GM12878 (cell line): ENCODE measurements at regions not wholly inside any gene's neighbourhood (a gene's known extent, or its start where the extent isn't known, plus 50 kb on each side); places are given as distances from the start of the nearest gene placed in this dataset.

Experiments used
- ATAC-seq: fragments of 200-7000 bp; cut with Tn5 transposase; 3 replicates; pipeline ENCODE4 v1.9.1; 2020; ENCODE audit warnings: mild to moderate bottlenecking, moderate library complexity
- BruUV-seq: library from RNA; stranded (reverse); fragments of 400-500 nt; replicated peaks from 2 replicates; lab custom pipeline; 2021; lab: Mats Ljungman, UMichigan
- CTCF ChIA-PET: fragments of 300-600 bp; sonication (Branson Sonifier 250); formaldehyde crosslinking; extraction: SDS; loops from one replicate; lab custom pipeline; 2021; ENCODE audit warnings: inconsistent platforms; lab: Yijun Ruan, JAX
- POLR2A ChIA-PET: fragments of 350-600 bp; formaldehyde crosslinking; extraction: SDS; loops from one replicate; lab custom pipeline; 2021; ENCODE audit warnings: inconsistent platforms; lab: Charles Lee
- RAD21 ChIA-PET: fragments of 300-600 bp; sonication (Branson Sonifier 250); formaldehyde crosslinking; loops from one replicate; lab custom pipeline; 2023; ENCODE audit warnings: antibody characterized with exemption; ENCODE audit not compliant: unreplicated experiment; lab: Charles Lee
- SMC1A ChIA-PET: fragments of 300-600 bp; sonication (Branson Sonifier 250); formaldehyde crosslinking; loops from one replicate; lab custom pipeline; 2023; ENCODE audit not compliant: unreplicated experiment, uncharacterized antibody; lab: Charles Lee
- DNase-seq: peaks from one replicate; pipeline ENCODE4 v3.0.0-alpha.2; 2011; ENCODE audit warnings: low read depth, low spot score
- FAIRE-seq: peaks from 3 replicates; lab custom pipeline; 2011; peaks lifted over from hg19 to GRCh38; lab: Jason Lieb, UNC
- H2AFZ ChIP-seq: 2 replicates; pipeline ENCODE4 v1.6.0; 2011; ENCODE audit warnings: low read depth, low read length, control low read depth; ENCODE audit not compliant: control insufficient read depth
- H3K27ac ChIP-seq: 2 replicates; pipeline ENCODE4 v1.5.1; 2011; ENCODE audit warnings: control low read depth; ENCODE audit not compliant: control insufficient read depth, insufficient read depth
- H3K27me3 ChIP-seq, 2 experiments: replicated peaks in 1 of 2; 2 replicates each; pipeline versions ENCODE4 v1.6.0 to v1.6.1; 2011; ENCODE audit warnings: low read length in 1 of 2; ENCODE audit not compliant: control insufficient read depth in 2 of 2, insufficient read depth in 2 of 2
- H3K36me3 ChIP-seq, 2 experiments: 2 replicates each; pipeline ENCODE4 v1.5.1; 2011; ENCODE audit warnings: low read length in 1 of 2; ENCODE audit not compliant: control insufficient read depth in 2 of 2, insufficient read depth in 2 of 2
- H3K4me1 ChIP-seq: 2 replicates; pipeline ENCODE4 v1.6.1; 2011; ENCODE audit warnings: mild to moderate bottlenecking, low read length, moderate library complexity, mixed read lengths; ENCODE audit not compliant: control insufficient read depth, insufficient read depth
- H3K4me2 ChIP-seq: 2 replicates; pipeline ENCODE4 v1.6.0; 2011; ENCODE audit warnings: control low read depth; ENCODE audit not compliant: control insufficient read depth, insufficient read depth
- H3K4me3 ChIP-seq: fragments of 200-600 bp; sonication (generic); 2 replicates; pipeline ENCODE4 v1.5.1; 2016
- H3K79me2 ChIP-seq: 2 replicates; pipeline ENCODE4 v1.6.0; 2011; ENCODE audit warnings: low read length; ENCODE audit not compliant: control insufficient read depth, insufficient read depth
- H3K9ac ChIP-seq: 2 replicates; pipeline ENCODE4 v1.8.0; 2011; ENCODE audit warnings: low read length, control low read depth, mixed read lengths; ENCODE audit not compliant: control insufficient read depth, insufficient read depth
- H3K9me3 ChIP-seq: replicated peaks from 3 replicates; pipeline ENCODE4 v1.5.1; 2011; ENCODE audit warnings: mild to moderate bottlenecking, low read length; ENCODE audit not compliant: control insufficient read depth, insufficient read depth
- H4K20me1 ChIP-seq: 2 replicates; pipeline ENCODE4 v1.6.0; 2011; ENCODE audit not compliant: control insufficient read depth, insufficient read depth
- BHLHE40 ChIP-seq, 2 experiments: fragments of 450-650 bp in 1 of 2; IDR thresholded peaks; 2 replicates each; pipeline ENCODE4 v1.6.1; 2011 to 2017; ENCODE audit warnings: low read depth in 2 of 2, borderline replicate concordance in 1 of 2, improper control_type of control experiment in 1 of 2, low read length in 1 of 2, mild to moderate bottlenecking in 1 of 2
- CUX1 ChIP-seq: IDR thresholded peaks from 2 replicates; pipeline ENCODE4 v1.6.1; 2012; ENCODE audit warnings: improper control_type of control experiment, low read depth, low read length; ENCODE audit not compliant: insufficient replicate concordance
- LARP7 ChIP-seq: fragments of 450-650 bp; IDR thresholded peaks from 2 replicates; pipeline ENCODE4 v1.6.1; 2017; ENCODE audit warnings: mild to moderate bottlenecking
- NFIC ChIP-seq: IDR thresholded peaks from 2 replicates; pipeline ENCODE4 v1.6.1; 2012; ENCODE audit warnings: low read depth, mild to moderate bottlenecking, inconsistent platforms, low read length, moderate library complexity
- PAX5 ChIP-seq: IDR thresholded peaks from 2 replicates; pipeline ENCODE4 v1.6.1; 2011; ENCODE audit warnings: low read depth, low read length, borderline replicate concordance
- SMC3 ChIP-seq: IDR thresholded peaks from 2 replicates; pipeline ENCODE4 v1.6.1; 2011; ENCODE audit warnings: low read length, improper control_type of control experiment, borderline replicate concordance
- YBX1 ChIP-seq: fragments of 450-650 bp; IDR thresholded peaks from 2 replicates; pipeline ENCODE4 v1.6.1; 2016; ENCODE audit warnings: antibody characterized with exemption
- YY1 ChIP-seq: IDR thresholded peaks from 2 replicates; pipeline ENCODE4 v1.6.1; 2011; ENCODE audit warnings: low read depth, mild to moderate bottlenecking, low read length
- ZNF622 ChIP-seq: fragments of 450-650 bp; IDR thresholded peaks from 2 replicates; pipeline ENCODE4 v1.6.1; 2017; ENCODE audit warnings: mild to moderate bottlenecking, inconsistent platforms
- WGBS: methylation state at CpG from one replicate; pipeline ENCODE4 v1.1.6; 2016; ENCODE audit warnings: low lambda C conversion rate; ENCODE audit not compliant: insufficient replicate concordance, insufficient coverage; ENCODE audit errors: missing lambda C conversion rate; 5-methylcytosine and 5-hydroxymethylcytosine counted together
- in situ Hi-C: fragments of 300-500 bp; cut with MboI; formaldehyde crosslinking; loops from 9 replicates; pipeline ENCODE4 v1.14.3; 2018; ENCODE audit warnings: mixed read lengths
- intact Hi-C: fragments of 100-400 bp; cut with micrococcal nuclease; formaldehyde crosslinking; loops from one replicate; pipeline ENCODE4 v1.14.2; 2022; ENCODE audit not compliant: unreplicated experiment
- TF ChIP-seq, protein P1 (sequence below): fragments of 450-650 bp; IDR thresholded peaks from 2 replicates; pipeline ENCODE4 v1.6.1; 2014; ENCODE audit warnings: mild to moderate bottlenecking
- TF ChIP-seq, protein P2 (sequence below): IDR thresholded peaks from 2 replicates; pipeline ENCODE4 v1.6.1; 2011; ENCODE audit warnings: low read depth, low read length, improper control_type of control experiment, borderline replicate concordance

DNA sequence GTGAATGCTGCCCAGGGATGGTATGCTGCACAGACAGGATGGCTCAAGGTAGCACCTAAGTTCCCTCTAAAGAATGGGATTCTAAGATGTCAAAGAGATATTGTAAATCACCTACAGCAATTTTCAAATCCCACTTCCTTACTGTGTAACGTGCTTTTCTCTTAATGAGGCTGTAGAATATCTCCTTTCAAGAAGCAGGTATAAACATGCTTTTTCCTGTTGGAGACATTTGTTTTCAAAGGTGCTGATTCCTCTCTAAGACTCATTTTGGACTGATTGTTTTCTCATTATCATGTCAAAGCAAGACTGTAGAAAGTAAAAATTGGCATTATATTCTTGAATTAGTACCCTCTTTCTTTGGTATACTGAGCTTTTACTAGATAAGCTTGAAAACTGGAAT is 412.6 kb upstream of the PAPPA start:
- POLR2A ChIA-PET, result no interaction called here
- no peak overlapping the region for H3K9ac ChIP-seq
- intact Hi-C loops (no loop called here), in situ Hi-C loops (no loop called here)
- no peaks in the 10 kb centered on the region for H3K36me3 ChIP-seq
- no peak overlapping the region for H3K4me3 ChIP-seq
- no peak for TF ChIP-seq ZNF622
- TF ChIP-seq, protein P1, sequence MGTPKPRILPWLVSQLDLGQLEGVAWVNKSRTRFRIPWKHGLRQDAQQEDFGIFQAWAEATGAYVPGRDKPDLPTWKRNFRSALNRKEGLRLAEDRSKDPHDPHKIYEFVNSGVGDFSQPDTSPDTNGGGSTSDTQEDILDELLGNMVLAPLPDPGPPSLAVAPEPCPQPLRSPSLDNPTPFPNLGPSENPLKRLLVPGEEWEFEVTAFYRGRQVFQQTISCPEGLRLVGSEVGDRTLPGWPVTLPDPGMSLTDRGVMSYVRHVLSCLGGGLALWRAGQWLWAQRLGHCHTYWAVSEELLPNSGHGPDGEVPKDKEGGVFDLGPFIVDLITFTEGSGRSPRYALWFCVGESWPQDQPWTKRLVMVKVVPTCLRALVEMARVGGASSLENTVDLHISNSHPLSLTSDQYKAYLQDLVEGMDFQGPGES, result no peak
- TF ChIP-seq PAX5, result no peak
- TF ChIP-seq CUX1, result no peak
- TF ChIP-seq YBX1, result no peak
- TF ChIP-seq LARP7, result no peak
- TF ChIP-seq NFIC, result no peak
- TF ChIP-seq SMC3, result no peak
- TF ChIP-seq BHLHE40 (IDR thresholded peaks at IDR 0.05; ENCODE audit: borderline replicate concordance in 1 of 2, low read depth in 2 of 2, low read length in 1 of 2), result no peak
- TF ChIP-seq YY1, result no peak
- TF ChIP-seq, protein P2, sequence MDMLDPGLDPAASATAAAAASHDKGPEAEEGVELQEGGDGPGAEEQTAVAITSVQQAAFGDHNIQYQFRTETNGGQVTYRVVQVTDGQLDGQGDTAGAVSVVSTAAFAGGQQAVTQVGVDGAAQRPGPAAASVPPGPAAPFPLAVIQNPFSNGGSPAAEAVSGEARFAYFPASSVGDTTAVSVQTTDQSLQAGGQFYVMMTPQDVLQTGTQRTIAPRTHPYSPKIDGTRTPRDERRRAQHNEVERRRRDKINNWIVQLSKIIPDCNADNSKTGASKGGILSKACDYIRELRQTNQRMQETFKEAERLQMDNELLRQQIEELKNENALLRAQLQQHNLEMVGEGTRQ, result no peak
- ATAC-seq (no peak), DNase-seq (no peak), FAIRE-seq (no peak)
- H3K27ac ChIP-seq, result no peak overlapping the region
- no peak overlapping the region for H2AFZ ChIP-seq
- RAD21 ChIA-PET, result no interaction called here
- BruUV-seq, result no TSS peak
- H3K4me2 ChIP-seq, result no peak overlapping the region
- H3K9me3 ChIP-seq, result no peaks in the 10 kb centered on the region
- no peaks in the 10 kb centered on the region for H4K20me1 ChIP-seq
- no peaks in the 10 kb centered on the region for H3K4me1 ChIP-seq
- WGBS, result 0% methylated on average over 1 of the region's 1 CpG
- H3K27me3 ChIP-seq, result no peaks in the 10 kb centered on the region
- SMC1A ChIA-PET, result no interaction called here
- no peaks in the 10 kb centered on the region for H3K79me2 ChIP-seq
- CTCF ChIA-PET, result no interaction called here
